GM12878 (cell line): ENCODE measurements at regions not wholly inside any gene's neighbourhood (a gene's known extent, or its start where the extent isn't known, plus 50 kb on each side); places are given as distances from the start of the nearest gene placed in this dataset.

Experiments
- ATAC-seq: fragments of 200-7000 bp; cut with Tn5 transposase; 3 replicates; pipeline ENCODE4 v1.9.1; 2020; ENCODE audit warnings: mild to moderate bottlenecking, moderate library complexity
- BruUV-seq: library from RNA; stranded (reverse); fragments of 400-500 nt; replicated peaks from 2 replicates; lab custom pipeline; 2021; lab: Mats Ljungman, UMichigan
- CTCF ChIA-PET: fragments of 300-600 bp; sonication (Branson Sonifier 250); formaldehyde crosslinking; extraction: SDS; loops from one replicate; lab custom pipeline; 2021; ENCODE audit warnings: inconsistent platforms; lab: Yijun Ruan, JAX
- POLR2A ChIA-PET: fragments of 350-600 bp; formaldehyde crosslinking; extraction: SDS; loops from one replicate; lab custom pipeline; 2021; ENCODE audit warnings: inconsistent platforms; lab: Charles Lee
- RAD21 ChIA-PET: fragments of 300-600 bp; sonication (Branson Sonifier 250); formaldehyde crosslinking; loops from one replicate; lab custom pipeline; 2023; ENCODE audit warnings: antibody characterized with exemption; ENCODE audit not compliant: unreplicated experiment; lab: Charles Lee
- SMC1A ChIA-PET: fragments of 300-600 bp; sonication (Branson Sonifier 250); formaldehyde crosslinking; loops from one replicate; lab custom pipeline; 2023; ENCODE audit not compliant: unreplicated experiment, uncharacterized antibody; lab: Charles Lee
- DNase-seq: peaks from one replicate; pipeline ENCODE4 v3.0.0-alpha.2; 2011; ENCODE audit warnings: low read depth, low spot score
- FAIRE-seq: peaks from 3 replicates; lab custom pipeline; 2011; peaks lifted over from hg19 to GRCh38; lab: Jason Lieb, UNC
- H2AFZ ChIP-seq: 2 replicates; pipeline ENCODE4 v1.6.0; 2011; ENCODE audit warnings: low read depth, low read length, control low read depth; ENCODE audit not compliant: control insufficient read depth
- H3K27ac ChIP-seq: 2 replicates; pipeline ENCODE4 v1.5.1; 2011; ENCODE audit warnings: control low read depth; ENCODE audit not compliant: control insufficient read depth, insufficient read depth
- H3K27me3 ChIP-seq, 2 experiments: replicated peaks in 1 of 2; 2 replicates each; pipeline versions ENCODE4 v1.6.0 to v1.6.1; 2011; ENCODE audit warnings: low read length in 1 of 2; ENCODE audit not compliant: control insufficient read depth in 2 of 2, insufficient read depth in 2 of 2
- H3K36me3 ChIP-seq, 2 experiments: 2 replicates each; pipeline ENCODE4 v1.5.1; 2011; ENCODE audit warnings: low read length in 1 of 2; ENCODE audit not compliant: control insufficient read depth in 2 of 2, insufficient read depth in 2 of 2
- H3K4me1 ChIP-seq: 2 replicates; pipeline ENCODE4 v1.6.1; 2011; ENCODE audit warnings: mild to moderate bottlenecking, low read length, moderate library complexity, mixed read lengths; ENCODE audit not compliant: control insufficient read depth, insufficient read depth
- H3K4me2 ChIP-seq: 2 replicates; pipeline ENCODE4 v1.6.0; 2011; ENCODE audit warnings: control low read depth; ENCODE audit not compliant: control insufficient read depth, insufficient read depth
- H3K4me3 ChIP-seq: fragments of 200-600 bp; sonication (generic); 2 replicates; pipeline ENCODE4 v1.5.1; 2016
- H3K79me2 ChIP-seq: 2 replicates; pipeline ENCODE4 v1.6.0; 2011; ENCODE audit warnings: low read length; ENCODE audit not compliant: control insufficient read depth, insufficient read depth
- H3K9ac ChIP-seq: 2 replicates; pipeline ENCODE4 v1.8.0; 2011; ENCODE audit warnings: low read length, control low read depth, mixed read lengths; ENCODE audit not compliant: control insufficient read depth, insufficient read depth
- H3K9me3 ChIP-seq: replicated peaks from 3 replicates; pipeline ENCODE4 v1.5.1; 2011; ENCODE audit warnings: mild to moderate bottlenecking, low read length; ENCODE audit not compliant: control insufficient read depth, insufficient read depth
- H4K20me1 ChIP-seq: 2 replicates; pipeline ENCODE4 v1.6.0; 2011; ENCODE audit not compliant: control insufficient read depth, insufficient read depth
- BHLHE40 ChIP-seq, 2 experiments: fragments of 450-650 bp in 1 of 2; IDR thresholded peaks; 2 replicates each; pipeline ENCODE4 v1.6.1; 2011 to 2017; ENCODE audit warnings: low read depth in 2 of 2, borderline replicate concordance in 1 of 2, improper control_type of control experiment in 1 of 2, low read length in 1 of 2, mild to moderate bottlenecking in 1 of 2
- CUX1 ChIP-seq: IDR thresholded peaks from 2 replicates; pipeline ENCODE4 v1.6.1; 2012; ENCODE audit warnings: improper control_type of control experiment, low read depth, low read length; ENCODE audit not compliant: insufficient replicate concordance
- E4F1 ChIP-seq: fragments of 450-650 bp; IDR thresholded peaks from 2 replicates; pipeline ENCODE4 v1.6.1; 2018; ENCODE audit warnings: borderline replicate concordance, mild to moderate bottlenecking; ENCODE audit not compliant: partially characterized antibody
- ETV6 ChIP-seq, 2 experiments: fragments of 450-650 bp in 1 of 2; IDR thresholded peaks in 1 of 2; conservative IDR thresholded peaks in 1 of 2; 2 replicates each; pipeline ENCODE4 v1.6.1; 2014; ENCODE audit warnings: antibody characterized with exemption in 1 of 2, borderline replicate concordance in 1 of 2, low read depth in 1 of 2, mild to moderate bottlenecking in 1 of 2, moderate library complexity in 1 of 2
- MYC ChIP-seq: IDR thresholded peaks from 2 replicates; pipeline ENCODE4 v1.6.1; 2011; ENCODE audit warnings: mild to moderate bottlenecking, low read length, moderate library complexity, inconsistent platforms; ENCODE audit not compliant: insufficient read depth, insufficient replicate concordance, insufficient read length, severe bottlenecking
- PML ChIP-seq: IDR thresholded peaks from 2 replicates; pipeline ENCODE4 v1.6.1; 2012; ENCODE audit warnings: low read length, inconsistent platforms
- RBBP5 ChIP-seq: fragments of 200-600 bp; sonication (generic); conservative IDR thresholded peaks from 2 replicates; pipeline ENCODE4 v1.6.1; 2016
- RFX5 ChIP-seq: IDR thresholded peaks from 2 replicates; pipeline ENCODE4 v1.6.1; 2011; ENCODE audit warnings: low read depth, low read length, improper control_type of control experiment
- SIN3A ChIP-seq: IDR thresholded peaks from 2 replicates; pipeline ENCODE4 v1.6.1; 2012; ENCODE audit warnings: low read depth, low read length, improper control_type of control experiment
- SMAD1 ChIP-seq: fragments of 450-650 bp; IDR thresholded peaks from 2 replicates; pipeline ENCODE4 v1.6.1; 2018; ENCODE audit warnings: mild to moderate bottlenecking, low read depth; ENCODE audit not compliant: partially characterized antibody
- SMC3 ChIP-seq: IDR thresholded peaks from 2 replicates; pipeline ENCODE4 v1.6.1; 2011; ENCODE audit warnings: low read length, improper control_type of control experiment, borderline replicate concordance
- TBL1XR1 ChIP-seq: IDR thresholded peaks from 2 replicates; pipeline ENCODE4 v1.6.1; 2012; ENCODE audit warnings: low read depth, low read length, improper control_type of control experiment
- WGBS: methylation state at CpG from one replicate; pipeline ENCODE4 v1.1.6; 2016; ENCODE audit warnings: low lambda C conversion rate; ENCODE audit not compliant: insufficient replicate concordance, insufficient coverage; ENCODE audit errors: missing lambda C conversion rate; 5-methylcytosine and 5-hydroxymethylcytosine counted together
- in situ Hi-C: fragments of 300-500 bp; cut with MboI; formaldehyde crosslinking; loops from 9 replicates; pipeline ENCODE4 v1.14.3; 2018; ENCODE audit warnings: mixed read lengths
- intact Hi-C: fragments of 100-400 bp; cut with micrococcal nuclease; formaldehyde crosslinking; loops from one replicate; pipeline ENCODE4 v1.14.2; 2022; ENCODE audit not compliant: unreplicated experiment
- TF ChIP-seq, protein P1 (sequence below): IDR thresholded peaks from 2 replicates; pipeline ENCODE4 v1.6.1; 2011; ENCODE audit warnings: low read depth, mild to moderate bottlenecking, low read length, moderate library complexity, borderline replicate concordance; ENCODE audit errors: extremely low read depth

DNA sequence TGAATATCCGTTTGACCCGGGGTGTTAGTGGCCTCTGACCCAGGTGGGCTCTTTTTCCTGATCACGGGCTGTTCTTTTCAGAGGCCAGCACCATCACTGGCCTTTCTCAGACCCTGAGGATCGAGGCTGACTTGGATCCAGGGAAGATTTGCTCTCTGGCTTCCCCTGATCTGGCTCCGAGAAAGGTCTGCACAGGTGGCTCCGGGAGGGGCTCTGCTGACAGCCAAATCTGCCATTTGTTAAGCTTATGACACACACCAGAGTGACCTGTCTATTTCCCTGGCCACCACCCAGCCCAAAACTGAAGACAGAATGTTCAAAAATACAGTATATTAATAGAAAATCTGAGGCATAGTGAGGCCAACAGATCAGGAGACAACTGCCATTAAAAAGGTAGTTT is 221.8 kb upstream of the TNRC6C start (continued):
- no peak for TF ChIP-seq E4F1
- no peak for TF ChIP-seq SMC3
- TF ChIP-seq, protein P1, sequence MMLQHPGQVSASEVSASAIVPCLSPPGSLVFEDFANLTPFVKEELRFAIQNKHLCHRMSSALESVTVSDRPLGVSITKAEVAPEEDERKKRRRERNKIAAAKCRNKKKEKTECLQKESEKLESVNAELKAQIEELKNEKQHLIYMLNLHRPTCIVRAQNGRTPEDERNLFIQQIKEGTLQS = no peak
- TF ChIP-seq, all 136 proteins: peak for 0

- H3K4me1 ChIP-seq = no peaks in the 10 kb centered on the region
- 70% methylated on average over 21 of the region's 21 CpGs for WGBS
- H3K4me2 ChIP-seq = no peak overlapping the region
- no peaks in the 10 kb centered on the region for H3K79me2 ChIP-seq
- POLR2A ChIA-PET = no interaction called here
- H4K20me1 ChIP-seq = no peaks in the 10 kb centered on the region
- peaks cover 4% of the 10 kb centered on the region; the same call in 1 of the 3 replicates for H3K9me3 ChIP-seq
- no peak overlapping the region for H3K27ac ChIP-seq
- in situ Hi-C loops = no loop called here
- CTCF ChIA-PET = no interaction called here
- ATAC-seq (no peak), DNase-seq (no peak), FAIRE-seq (no peak)
- no TSS peak for BruUV-seq
- no peak overlapping the region for H3K9ac ChIP-seq
- H3K4me3 ChIP-seq = no peak overlapping the region
- SMC1A ChIA-PET = no interaction called here
- RAD21 ChIA-PET = no interaction called here
- no peak overlapping the region for H2AFZ ChIP-seq
- intact Hi-C loops = no loop called here
- no peaks in the 10 kb centered on the region; a peak in 2 of 4 replicates for H3K27me3 ChIP-seq
- H3K36me3 ChIP-seq = no peaks in the 10 kb centered on the region
- no peak for TF ChIP-seq ETV6 (conservative IDR thresholded peaks at IDR 0.05 in 1 of 2, IDR thresholded peaks at IDR 0.05 in 1 of 2; ENCODE audit: borderline replicate concordance in 1 of 2, low read depth in 1 of 2)
- TF ChIP-seq SIN3A = no peak
- no peak for TF ChIP-seq TBL1XR1
- TF ChIP-seq RFX5 = no peak
- no peak for TF ChIP-seq BHLHE40 (IDR thresholded peaks at IDR 0.05; ENCODE audit: borderline replicate concordance in 1 of 2, low read depth in 2 of 2, low read length in 1 of 2)
- TF ChIP-seq PML = no peak
- no peak for TF ChIP-seq SMAD1
- TF ChIP-seq MYC = no peak
- no peak for TF ChIP-seq CUX1
- TF ChIP-seq RBBP5 = no peak
Observed at GRCh38 chr17:77737442-77738265, 220.8 kb upstream of the TNRC6C start.
